ENCODE measurements at regions not wholly inside any gene's neighbourhood (a gene's known extent, or its start where the extent isn't known, plus 50 kb on each side); places are given as distances from the start of the nearest gene placed in this dataset.

DNA sequence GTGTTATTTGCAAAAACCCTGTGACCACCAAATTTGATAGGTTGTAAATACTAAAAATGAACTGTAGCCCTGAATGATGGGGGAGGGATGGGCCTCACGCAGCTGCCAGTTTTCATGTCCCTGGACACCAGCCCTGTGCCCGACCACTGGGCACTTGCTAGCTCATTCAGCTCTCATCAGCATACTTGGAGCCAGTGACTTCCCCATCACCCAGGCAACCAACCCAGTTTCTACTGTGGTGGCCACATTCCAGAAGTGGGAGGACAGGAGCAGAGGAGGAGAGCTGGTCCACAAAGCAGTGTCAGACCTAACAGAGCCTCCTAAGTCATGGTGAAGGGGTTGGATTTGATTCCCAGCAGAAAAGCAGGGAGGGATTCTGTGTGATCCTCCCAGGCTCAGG is 128.2 kb downstream of the CPEB2 start:
- 50% methylated on average over 2 of the region's 2 CpGs for WGBS (ENCODE audit: insufficient coverage)

DNA sequence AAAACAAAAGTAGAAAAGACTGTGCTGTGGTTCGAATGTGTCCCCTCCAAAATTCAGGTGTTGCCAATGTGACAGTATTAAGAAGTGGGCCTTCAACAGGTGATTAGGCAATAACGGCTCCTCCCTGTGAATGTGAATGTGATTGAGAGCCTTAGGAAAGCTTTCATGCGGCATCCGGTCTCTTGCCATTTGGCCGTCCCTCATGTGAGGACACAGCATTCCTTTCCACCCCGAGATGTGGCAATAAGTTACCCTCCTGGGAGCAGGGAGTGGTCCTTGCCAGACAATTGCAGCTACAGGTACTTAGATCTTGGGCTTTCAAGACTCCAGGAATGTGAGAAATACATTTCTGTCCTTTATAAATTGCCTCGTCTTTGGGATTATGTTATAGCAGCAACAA is 129.3 kb downstream of the CPEB2 start:
- Histone ChIP-seq H3K27ac (ENCODE audit: low read length) (no peak overlapping the region), H3K4me1 (ENCODE audit: control insufficient read depth, insufficient read depth, low read length) (no peaks in the 10 kb centered on the region), H3K36me3 (ENCODE audit: control insufficient read depth, insufficient read depth, low read length) (no peaks in the 10 kb centered on the region), H3K4me3 (ENCODE audit: low read length) (no peak overlapping the region), H3K27me3 (ENCODE audit: control insufficient read depth, insufficient read depth, low read length) (no peaks in the 10 kb centered on the region), H3K9me3 (replicated peaks; ENCODE audit: control insufficient read depth, low read depth, low read length) (no peaks in the 10 kb centered on the region)
- WGBS (ENCODE audit: insufficient coverage) = 46% methylated on average over 6 of the region's 7 CpGs
- DNase-seq = no peak

More for the DNA sequence above, 128.2 kb downstream of the CPEB2 start:
- Histone ChIP-seq H3K9me3 (replicated peaks; ENCODE audit: control insufficient read depth, low read depth, low read length) (no peaks in the 10 kb centered on the region), H3K27ac (ENCODE audit: low read length) (no peak overlapping the region), H3K36me3 (ENCODE audit: control insufficient read depth, insufficient read depth, low read length) (no peaks in the 10 kb centered on the region), H3K4me3 (ENCODE audit: low read length) (no peak overlapping the region), H3K4me1 (ENCODE audit: control insufficient read depth, insufficient read depth, low read length) (no peaks in the 10 kb centered on the region), H3K27me3 (ENCODE audit: control insufficient read depth, insufficient read depth, low read length) (no peaks in the 10 kb centered on the region)
- no peak for DNase-seq

DNA sequence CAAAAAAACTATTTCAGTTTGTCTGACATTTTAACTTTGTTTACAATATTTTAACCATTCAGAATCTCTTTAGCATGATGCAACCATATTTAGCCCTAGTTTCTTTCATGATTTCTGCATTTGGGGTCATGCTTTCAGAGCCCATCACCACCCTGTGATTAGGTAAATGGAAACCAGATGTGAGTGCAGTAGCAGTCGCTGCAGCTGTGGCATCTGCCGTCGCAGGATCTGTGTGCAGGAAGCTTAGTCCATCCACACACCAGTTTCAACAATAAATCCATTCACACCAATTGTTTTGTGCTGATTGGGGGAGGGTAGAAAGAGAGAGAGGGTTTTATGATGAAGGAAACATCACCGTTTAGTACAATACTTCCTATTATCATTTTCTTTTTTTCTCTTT is 130.5 kb downstream of the CPEB2 start:
- Histone ChIP-seq H3K27me3 (ENCODE audit: control insufficient read depth, insufficient read depth, low read length) (no peaks in the 10 kb centered on the region), H3K36me3 (ENCODE audit: control insufficient read depth, insufficient read depth, low read length) (no peaks in the 10 kb centered on the region), H3K4me1 (ENCODE audit: control insufficient read depth, insufficient read depth, low read length) (no peaks in the 10 kb centered on the region), H3K9me3 (replicated peaks; ENCODE audit: control insufficient read depth, low read depth, low read length) (no peaks in the 10 kb centered on the region), H3K27ac (ENCODE audit: low read length) (no peak overlapping the region), H3K4me3 (ENCODE audit: low read length) (no peak overlapping the region)
- no CpG with 5 or more reads among the region's 4 CpGs for WGBS (ENCODE audit: insufficient coverage)
- peak; percentile 8 for DNase-seq

DNA sequence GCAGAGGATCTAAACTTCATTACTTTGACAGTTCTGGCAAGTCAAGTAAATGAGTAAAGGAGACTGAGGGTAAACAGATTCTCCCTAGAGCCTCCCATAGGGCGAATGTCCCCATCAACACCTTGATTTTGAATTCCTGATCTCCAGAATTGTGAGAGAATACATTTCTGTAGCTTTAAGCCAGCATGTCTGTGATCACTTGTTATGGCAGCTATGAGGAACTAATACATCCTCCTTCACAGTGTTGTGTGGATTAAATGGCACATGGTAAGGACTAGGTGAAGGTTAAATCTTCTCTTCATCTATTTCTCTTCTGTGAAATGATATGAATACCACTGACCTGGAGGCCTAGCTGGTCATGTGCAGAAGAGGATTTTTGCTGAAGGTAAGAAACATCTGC is 137.3 kb downstream of the CPEB2 start:
- Histone ChIP-seq H3K4me1 (ENCODE audit: control insufficient read depth, insufficient read depth, low read length) (no peaks in the 10 kb centered on the region), H3K4me3 (ENCODE audit: low read length) (no peak overlapping the region), H3K36me3 (ENCODE audit: control insufficient read depth, insufficient read depth, low read length) (no peaks in the 10 kb centered on the region), H3K27ac (ENCODE audit: low read length) (no peak overlapping the region), H3K9me3 (replicated peaks; ENCODE audit: control insufficient read depth, low read depth, low read length) (no peaks in the 10 kb centered on the region), H3K27me3 (ENCODE audit: control insufficient read depth, insufficient read depth, low read length) (no peaks in the 10 kb centered on the region)
- no peak for DNase-seq
- WGBS (ENCODE audit: insufficient coverage) = no CpG with 5 or more reads among the region's 1 CpG

DNA sequence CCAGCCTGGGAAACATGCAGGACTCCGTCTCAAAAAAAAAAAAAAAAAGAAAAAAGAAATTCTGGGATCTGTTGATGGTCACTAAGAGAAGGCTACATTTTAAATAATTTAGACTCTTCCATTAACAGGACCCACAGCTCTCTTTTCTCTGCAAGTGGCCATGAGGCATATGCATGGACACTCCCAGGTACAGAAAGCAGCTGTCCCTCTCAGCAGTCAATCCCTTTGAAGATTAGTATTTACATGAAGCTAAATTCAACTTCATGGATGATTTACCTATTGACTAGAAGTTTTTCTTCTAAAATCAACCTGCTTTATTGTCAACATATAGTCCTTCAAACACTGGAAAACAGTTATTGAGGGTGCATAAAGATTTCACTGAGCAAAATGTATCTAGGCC is 139.9 kb downstream of the CPEB2 start:
- no peak overlapping the region for H3K4me3 ChIP-seq (ENCODE audit: low read length)
- H3K27me3 ChIP-seq (ENCODE audit: control insufficient read depth, insufficient read depth, low read length) = no peaks in the 10 kb centered on the region
- H3K27ac ChIP-seq (ENCODE audit: low read length) = no peak overlapping the region
- H3K4me1 ChIP-seq (ENCODE audit: control insufficient read depth, insufficient read depth, low read length) = no peaks in the 10 kb centered on the region
- no peaks in the 10 kb centered on the region for H3K36me3 ChIP-seq (ENCODE audit: control insufficient read depth, insufficient read depth, low read length)
- H3K9me3 ChIP-seq (replicated peaks; ENCODE audit: control insufficient read depth, low read depth, low read length) = no peaks in the 10 kb centered on the region
- DNase-seq = no peak
- WGBS (ENCODE audit: insufficient coverage) = no CpG with 5 or more reads among the region's 1 CpG

DNA sequence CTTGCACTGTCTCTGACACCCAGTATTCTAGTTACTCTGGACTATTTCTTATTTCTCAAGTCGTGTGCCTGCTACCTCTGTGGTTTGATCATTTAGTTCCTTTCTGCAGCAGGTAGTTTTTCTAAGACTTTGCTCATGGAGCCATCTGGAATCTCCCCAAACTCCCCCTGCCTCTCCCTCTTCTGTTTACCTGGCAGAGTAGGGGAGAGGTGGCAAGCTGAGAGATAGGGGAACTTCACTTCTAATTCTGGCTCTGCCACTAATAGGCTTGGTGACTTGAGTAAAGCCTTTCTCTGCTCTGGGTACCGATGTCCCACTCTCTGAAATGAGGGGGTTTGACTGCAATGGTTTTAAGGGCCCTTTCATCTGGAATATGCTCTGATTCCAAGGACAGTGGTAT is 141.3 kb downstream of the CPEB2 start:
- Histone ChIP-seq H3K27me3 (ENCODE audit: control insufficient read depth, insufficient read depth, low read length) (no peaks in the 10 kb centered on the region), H3K4me1 (ENCODE audit: control insufficient read depth, insufficient read depth, low read length) (no peaks in the 10 kb centered on the region), H3K36me3 (ENCODE audit: control insufficient read depth, insufficient read depth, low read length) (no peaks in the 10 kb centered on the region), H3K4me3 (ENCODE audit: low read length) (no peak overlapping the region), H3K27ac (ENCODE audit: low read length) (no peak overlapping the region), H3K9me3 (replicated peaks; ENCODE audit: control insufficient read depth, low read depth, low read length) (no peaks in the 10 kb centered on the region)
- WGBS (ENCODE audit: insufficient coverage) = 100% methylated on average over 1 of the region's 2 CpGs
- DNase-seq = no peak

DNA sequence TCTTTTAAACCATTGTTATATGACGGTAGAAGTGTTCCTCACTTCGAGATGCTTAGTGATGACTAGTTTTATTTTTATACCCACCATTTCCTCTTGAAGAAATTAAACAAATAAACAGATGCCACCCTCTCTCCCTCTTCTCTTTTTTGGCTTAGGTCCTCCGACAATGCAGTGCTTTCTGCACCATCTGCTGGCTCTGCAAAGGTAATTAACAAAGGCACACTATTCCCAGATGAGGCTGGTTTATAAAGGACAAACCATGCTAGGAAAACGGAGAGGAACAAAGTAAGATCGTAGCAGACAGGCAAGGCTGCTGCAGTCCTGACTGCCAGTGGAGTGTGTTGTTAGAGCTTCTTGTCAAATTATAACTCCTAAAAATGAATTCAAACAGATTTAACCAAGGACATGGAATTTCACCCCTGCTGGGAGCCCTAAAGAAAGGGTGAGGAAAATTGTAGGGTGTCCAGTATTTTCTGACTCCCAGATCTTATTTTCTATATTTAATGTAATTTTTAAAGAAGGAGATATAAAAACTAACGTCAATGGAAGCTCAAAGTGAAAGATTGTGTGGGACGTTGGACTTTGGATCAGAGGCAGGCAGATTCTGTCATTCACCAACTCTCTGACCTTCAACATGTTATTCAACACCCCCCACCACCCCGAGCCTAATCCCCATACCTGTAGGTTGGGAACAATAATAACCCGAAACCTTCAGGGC is 142.1 kb downstream of the CPEB2 start:
- no CpG with 5 or more reads among the region's 9 CpGs for WGBS (ENCODE audit: insufficient coverage)
- peak; percentile 11 for DNase-seq
- H3K4me3 ChIP-seq (ENCODE audit: low read length) = no peak overlapping the region

DNA sequence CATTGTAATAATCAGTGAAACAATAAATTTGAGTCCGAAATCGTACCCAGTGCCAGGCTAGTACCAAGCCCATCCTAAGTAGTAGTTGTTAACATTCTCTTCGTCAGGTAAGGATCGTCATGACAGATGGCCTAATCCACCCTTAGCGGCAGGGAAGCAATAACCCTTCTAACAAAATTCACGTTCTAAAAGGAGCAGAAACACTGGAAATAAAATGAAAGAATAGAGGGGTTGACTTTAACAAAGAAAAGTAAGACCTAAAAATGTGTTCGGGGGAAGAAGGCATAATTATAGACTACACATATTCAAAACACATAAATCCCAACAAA is 142.7 kb downstream of the CPEB2 start:
- Histone ChIP-seq H3K36me3 (ENCODE audit: control insufficient read depth, insufficient read depth, low read length) (no peaks in the 10 kb centered on the region), H3K4me1 (ENCODE audit: control insufficient read depth, insufficient read depth, low read length) (peaks cover 7% of the 10 kb centered on the region), H3K27ac (ENCODE audit: low read length) (no peak overlapping the region), H3K9me3 (replicated peaks; ENCODE audit: control insufficient read depth, low read depth, low read length) (no peaks in the 10 kb centered on the region), H3K4me3 (ENCODE audit: low read length) (no peak overlapping the region), H3K27me3 (ENCODE audit: control insufficient read depth, insufficient read depth, low read length) (no peaks in the 10 kb centered on the region)
- DNase-seq = no peak
- no CpG with 5 or more reads among the region's 7 CpGs for WGBS (ENCODE audit: insufficient coverage)

More for the DNA sequence above, 142.1 kb downstream of the CPEB2 start:
- H3K4me1 ChIP-seq (ENCODE audit: control insufficient read depth, insufficient read depth, low read length) = peaks cover 2% of the 10 kb centered on the region
- H3K36me3 ChIP-seq (ENCODE audit: control insufficient read depth, insufficient read depth, low read length) = no peaks in the 10 kb centered on the region
- no peaks in the 10 kb centered on the region for H3K9me3 ChIP-seq (replicated peaks; ENCODE audit: control insufficient read depth, low read depth, low read length)
- no peaks in the 10 kb centered on the region for H3K27me3 ChIP-seq (ENCODE audit: control insufficient read depth, insufficient read depth, low read length)
- no peak overlapping the region for H3K27ac ChIP-seq (ENCODE audit: low read length)

DNA sequence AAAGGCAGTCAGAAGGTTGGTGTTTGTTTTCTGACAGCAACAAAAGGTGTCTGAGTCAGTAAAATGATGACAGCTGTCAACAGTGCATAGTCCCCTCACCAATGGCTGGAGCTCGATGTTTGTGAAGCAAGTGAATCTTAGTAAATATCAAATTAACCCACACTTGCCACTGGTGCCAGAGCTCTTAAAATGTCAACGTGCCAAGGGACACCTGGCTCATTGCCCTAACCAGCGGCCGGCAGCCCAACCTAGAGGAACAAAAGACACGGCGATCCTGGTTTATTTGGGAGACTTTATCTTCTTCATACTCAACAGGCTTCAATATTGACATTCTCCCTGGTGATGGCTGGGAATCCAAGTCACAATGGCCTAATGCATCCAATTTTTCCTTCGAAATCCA is 143.4 kb downstream of the CPEB2 start:
- DNase-seq = no peak
- H3K9me3 ChIP-seq (replicated peaks; ENCODE audit: control insufficient read depth, low read depth, low read length) = no peaks in the 10 kb centered on the region
- WGBS (ENCODE audit: insufficient coverage) = 100% methylated on average over 1 of the region's 7 CpGs
- H3K4me3 ChIP-seq (ENCODE audit: low read length) = no peak overlapping the region
- no peaks in the 10 kb centered on the region for H3K27me3 ChIP-seq (ENCODE audit: control insufficient read depth, insufficient read depth, low read length)
- peaks cover 10% of the 10 kb centered on the region for H3K4me1 ChIP-seq (ENCODE audit: control insufficient read depth, insufficient read depth, low read length)
- no peaks in the 10 kb centered on the region for H3K36me3 ChIP-seq (ENCODE audit: control insufficient read depth, insufficient read depth, low read length)
- H3K27ac ChIP-seq (ENCODE audit: low read length) = no peak overlapping the region

DNA sequence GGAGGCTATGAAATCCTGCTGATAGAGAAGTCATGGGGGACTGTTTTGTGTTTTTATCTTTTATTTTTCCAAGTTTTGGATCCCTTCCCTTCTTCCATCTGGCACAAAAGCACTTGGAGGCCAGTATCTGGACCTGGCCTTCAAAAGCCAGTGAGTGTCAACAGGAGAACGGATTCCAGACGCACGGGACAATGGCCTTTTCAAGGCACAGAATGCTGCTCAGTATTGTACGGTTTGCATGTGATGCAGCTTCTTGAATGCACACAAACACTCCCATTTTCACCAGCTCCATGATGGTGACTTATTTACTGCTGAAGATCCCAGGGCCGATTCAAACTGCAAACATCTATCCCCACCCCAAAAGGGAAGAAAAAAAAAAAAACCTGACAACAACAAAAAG is 145.4 kb downstream of the CPEB2 start:
- 70% methylated on average over 3 of the region's 5 CpGs for WGBS (ENCODE audit: insufficient coverage)
- no peak overlapping the region for H3K4me3 ChIP-seq (ENCODE audit: low read length)
- no peaks in the 10 kb centered on the region for H3K9me3 ChIP-seq (replicated peaks; ENCODE audit: control insufficient read depth, low read depth, low read length)
- H3K4me1 ChIP-seq (ENCODE audit: control insufficient read depth, insufficient read depth, low read length) = peaks cover 10% of the 10 kb centered on the region
- no peak for DNase-seq
- no peak overlapping the region for H3K27ac ChIP-seq (ENCODE audit: low read length)
- H3K36me3 ChIP-seq (ENCODE audit: control insufficient read depth, insufficient read depth, low read length) = no peaks in the 10 kb centered on the region
- H3K27me3 ChIP-seq (ENCODE audit: control insufficient read depth, insufficient read depth, low read length) = no peaks in the 10 kb centered on the region

DNA sequence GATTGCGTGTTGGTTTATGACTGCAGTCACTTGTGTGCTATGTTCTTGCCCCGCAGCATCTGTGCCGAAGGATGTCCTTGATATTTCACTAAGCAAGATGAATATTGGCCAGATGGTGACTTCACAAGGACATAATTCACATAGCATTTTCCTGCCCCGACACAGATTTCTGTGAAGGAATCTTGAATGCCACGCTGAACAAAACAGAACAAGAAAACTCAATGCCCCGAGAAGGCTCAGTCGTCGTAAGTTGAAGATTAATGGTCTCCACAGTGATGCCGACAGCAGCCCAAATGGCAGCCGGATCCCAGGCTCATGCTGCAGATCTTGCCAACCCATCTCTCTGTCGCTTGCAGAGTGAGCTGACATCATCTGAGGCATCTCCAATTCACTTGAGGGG is 145.9 kb downstream of the CPEB2 start:
- Histone ChIP-seq H3K27me3 (ENCODE audit: control insufficient read depth, insufficient read depth, low read length) (no peaks in the 10 kb centered on the region), H3K36me3 (ENCODE audit: control insufficient read depth, insufficient read depth, low read length) (no peaks in the 10 kb centered on the region), H3K27ac (ENCODE audit: low read length) (no peak overlapping the region), H3K4me1 (ENCODE audit: control insufficient read depth, insufficient read depth, low read length) (peaks cover 10% of the 10 kb centered on the region), H3K9me3 (replicated peaks; ENCODE audit: control insufficient read depth, low read depth, low read length) (no peaks in the 10 kb centered on the region), H3K4me3 (ENCODE audit: low read length) (no peak overlapping the region)
- WGBS (ENCODE audit: insufficient coverage) = 54% methylated on average over 6 of the region's 11 CpGs
- DNase-seq = no peak

Measured in muscle of leg (tissue), 3 donors.